SH-SY5Y (cell line): ENCODE measurements at regions not wholly inside any gene's neighbourhood (a gene's known extent, or its start where the extent isn't known, plus 50 kb on each side); places are given as distances from the start of the nearest gene placed in this dataset.
A peak's percentile ranks its signal among the peaks of the same experiment; 100 is the strongest.

Experiments used
- GATA2 ChIP-seq: IDR thresholded peaks from 2 replicates; pipeline ENCODE4 v1.6.1; 2011; ENCODE audit warnings: mild to moderate bottlenecking, low read depth, low read length
- GATA3 ChIP-seq: IDR thresholded peaks from 2 replicates; pipeline ENCODE4 v1.6.1; 2011; ENCODE audit warnings: low read depth, mild to moderate bottlenecking, low read length, moderate library complexity

DNA sequence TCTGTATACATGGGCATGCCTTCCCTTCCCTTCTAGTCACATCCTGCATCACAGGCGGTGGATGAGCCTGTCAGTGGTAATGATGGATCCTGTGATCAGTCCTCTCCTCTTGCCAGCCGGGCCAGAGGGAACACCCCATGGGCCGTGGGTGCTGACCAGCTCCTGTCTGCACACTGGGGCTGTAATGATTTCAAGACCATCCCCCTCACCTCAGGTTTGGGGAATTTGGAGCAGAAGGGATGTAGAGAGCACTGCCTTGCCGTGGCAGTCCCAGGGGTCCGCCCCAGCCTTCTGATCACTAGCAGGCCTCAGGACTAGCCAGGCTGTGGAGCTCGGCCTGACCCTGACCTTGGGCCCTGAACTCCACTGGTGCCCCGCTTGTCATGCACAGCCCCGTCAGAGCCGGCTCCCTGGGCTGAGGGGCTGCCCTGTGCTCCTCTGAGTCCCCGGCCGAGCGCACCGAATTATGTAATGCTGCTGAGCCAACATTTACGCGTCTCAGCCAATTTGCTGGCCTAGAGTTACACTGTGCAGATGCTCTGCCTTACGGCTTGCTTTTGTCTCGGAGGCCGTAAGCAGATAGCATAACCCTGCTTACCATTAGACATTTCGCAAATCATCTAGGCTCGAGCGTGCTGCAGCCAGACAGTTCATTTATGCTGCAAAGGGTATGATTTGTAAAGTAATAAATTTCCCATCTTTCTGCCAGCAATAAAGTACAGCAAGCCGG, 155.3 kb downstream of the MACROH2A1 start:
- TF ChIP-seq GATA2 (peak; percentile 67), GATA3 (no peak)
